ENCODE measurements at regions not wholly inside any gene's neighbourhood (a gene's known extent, or its start where the extent isn't known, plus 50 kb on each side); places are given as distances from the start of the nearest gene placed in this dataset.

- TF ChIP-seq PRDM15 (CRISPR knock-in tag; IDR thresholded peaks at IDR 0.05) (no peak), CTCF (IDR thresholded peaks at IDR 0.05) (no peak), ZNF263 (CRISPR knock-in tag; IDR thresholded peaks at IDR 0.05; ENCODE audit: low read depth) (no peak), MYBL2 (CRISPR knock-in tag; IDR thresholded peaks at IDR 0.05) (no peak), AR (CRISPR knock-in tag; IDR thresholded peaks at IDR 0.05) (no peak), NFYB (CRISPR knock-in tag; conservative IDR thresholded peaks at IDR 0.05; ENCODE audit: low read depth) (no peak)
Observed at GRCh38 chr4:185945252-185945651, 123.7 kb upstream of the TLR3 start.
